Neural cell (in vitro differentiated cells): ENCODE measurements at regions not wholly inside any gene's neighbourhood (a gene's known extent, or its start where the extent isn't known, plus 50 kb on each side); places are given as distances from the start of the nearest gene placed in this dataset.

Source experiments
- H2AFZ ChIP-seq: fragments of 200-600, 300-800 bp; sonication (generic), shearing (Covaris generic); 2 replicates; pipeline ENCODE4 v1.6.0; 2014; ENCODE audit warnings: low read depth, mild to moderate bottlenecking, antibody characterized with exemption, low read length, moderate library complexity
- H3F3A ChIP-seq: fragments of 200-600 bp; shearing (Covaris generic); 2 replicates; pipeline ENCODE4 v1.6.1; 2016; ENCODE audit warnings: mild to moderate bottlenecking, moderate library complexity, mixed read lengths, antibody characterized with exemption, low read length; ENCODE audit not compliant: insufficient read depth, poor library complexity, severe bottlenecking
- H3K27ac ChIP-seq: fragments of 200-600, 300-800 bp; sonication (generic), shearing (Covaris generic); 2 replicates; pipeline ENCODE4 v1.5.1; 2014; ENCODE audit warnings: mild to moderate bottlenecking, low read length, moderate library complexity
- H3K27me3 ChIP-seq: fragments of 300-800, 200-600 bp; sonication (generic), shearing (Covaris generic); 2 replicates; pipeline ENCODE4 v1.6.0; 2014; ENCODE audit warnings: mild to moderate bottlenecking, low read depth, low read length, moderate library complexity; ENCODE audit not compliant: insufficient read depth
- H3K36me3 ChIP-seq: fragments of 300-800, 200-600 bp; sonication (generic), shearing (Covaris generic); 2 replicates; pipeline ENCODE4 v1.5.1; 2014; ENCODE audit warnings: mild to moderate bottlenecking, antibody characterized with exemption, low read length, moderate library complexity; ENCODE audit not compliant: insufficient read depth
- H3K4me2 ChIP-seq: fragments of 300-800, 200-600 bp; sonication (generic), shearing (Covaris generic); 2 replicates; pipeline ENCODE4 v1.6.0; 2014; ENCODE audit warnings: mild to moderate bottlenecking, low read length
- H3K4me3 ChIP-seq: fragments of 300-800, 200-600 bp; sonication (generic), shearing (Covaris generic); 2 replicates; pipeline ENCODE4 v1.5.1; 2014; ENCODE audit warnings: mild to moderate bottlenecking, low read length, moderate library complexity
- H3K79me2 ChIP-seq: fragments of 200-600 bp; shearing (Covaris generic); replicated peaks from 2 replicates; pipeline ENCODE4 v1.6.0; 2014; ENCODE audit warnings: mild to moderate bottlenecking, low read length, moderate library complexity; ENCODE audit not compliant: insufficient read depth
- H3K9ac ChIP-seq: fragments of 300-800, 200-600 bp; sonication (generic), shearing (Covaris generic); 2 replicates; pipeline ENCODE4 v1.6.1; 2016; ENCODE audit warnings: mild to moderate bottlenecking, low read length, mixed read lengths
- H3K9me2 ChIP-seq: fragments of 200-600 bp; shearing (Covaris generic); 2 replicates; pipeline ENCODE4 v1.6.1; 2016; ENCODE audit warnings: mild to moderate bottlenecking, low read length, mixed read lengths; ENCODE audit not compliant: insufficient read depth
- H3K9me3 ChIP-seq: fragments of 200-600, 300-800 bp; sonication (generic), shearing (Covaris generic); 2 replicates; pipeline ENCODE4 v1.6.1; 2016; ENCODE audit warnings: mild to moderate bottlenecking, mixed run types, low read length, moderate library complexity, mixed read lengths
- H4K20me1 ChIP-seq: fragments of 200-600 bp; shearing (Covaris generic); 2 replicates; pipeline ENCODE4 v1.6.1; 2016; ENCODE audit warnings: mild to moderate bottlenecking, mixed run types; ENCODE audit not compliant: insufficient read depth
- EP300 ChIP-seq: fragments of 450-650 bp; conservative IDR thresholded peaks from 2 replicates; pipeline ENCODE4 v1.6.1; 2014; ENCODE audit warnings: antibody characterized with exemption, mild to moderate bottlenecking, moderate library complexity; ENCODE audit not compliant: poor library complexity, severe bottlenecking
- EZH2 ChIP-seq: fragments of 200-600, 300-800 bp; shearing (Covaris generic), sonication (generic); IDR thresholded peaks from 2 replicates; pipeline ENCODE4 v1.6.1; 2014; ENCODE audit warnings: antibody characterized with exemption, low read length, borderline replicate concordance, mild to moderate bottlenecking; ENCODE audit not compliant: insufficient read depth, poor library complexity, severe bottlenecking
- MXI1 ChIP-seq: fragments of 450-650 bp; conservative IDR thresholded peaks from 2 replicates; pipeline ENCODE4 v1.6.1; 2014; ENCODE audit warnings: antibody characterized with exemption, mild to moderate bottlenecking; ENCODE audit not compliant: poor library complexity, severe bottlenecking
- POLR2AphosphoS5 ChIP-seq: IDR thresholded peaks from 2 replicates; pipeline ENCODE4 v1.6.1; 2012
- RAD21 ChIP-seq: fragments of 450-650 bp; conservative IDR thresholded peaks from 2 replicates; pipeline ENCODE4 v1.6.1; 2014; ENCODE audit warnings: antibody characterized with exemption, mild to moderate bottlenecking, moderate library complexity
- SMC3 ChIP-seq: fragments of 450-650 bp; conservative IDR thresholded peaks from 2 replicates; pipeline ENCODE4 v1.6.1; 2014; ENCODE audit warnings: antibody characterized with exemption, mild to moderate bottlenecking, moderate library complexity; ENCODE audit not compliant: poor library complexity
- TAF1 ChIP-seq: IDR thresholded peaks from 2 replicates; pipeline ENCODE4 v1.6.1; 2012; ENCODE audit warnings: low read depth
- TF ChIP-seq, protein P1 (sequence below): fragments of 450-650 bp; IDR thresholded peaks from 2 replicates; pipeline ENCODE4 v1.5.1; 2014; ENCODE audit warnings: antibody characterized with exemption, mild to moderate bottlenecking, moderate library complexity; ENCODE audit not compliant: poor library complexity, severe bottlenecking
- TF ChIP-seq, protein P2 (sequence below): IDR thresholded peaks from 2 replicates; pipeline ENCODE4 v1.6.1; 2012; ENCODE audit warnings: borderline replicate concordance

DNA sequence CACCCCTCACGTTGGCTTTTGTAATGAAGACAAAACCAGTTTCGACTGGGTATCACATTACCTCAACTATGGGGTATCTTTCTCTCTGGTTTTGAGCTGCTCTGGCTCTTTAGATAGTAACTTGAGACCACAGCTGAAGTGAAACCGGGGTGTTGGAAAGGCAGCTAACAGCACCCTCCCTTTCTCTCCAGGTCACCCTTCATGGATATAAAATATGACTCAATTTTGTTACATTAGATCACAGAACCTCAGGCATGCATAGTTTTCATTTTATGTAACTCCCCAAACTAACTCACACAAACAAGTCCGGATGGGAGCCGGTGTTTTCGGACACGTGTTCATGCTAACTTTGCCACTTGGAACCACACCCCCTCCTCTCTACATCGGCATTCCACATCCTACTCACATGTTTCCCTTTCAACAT, 90.7 kb downstream of the NR2F2 start:
- H3K4me3 ChIP-seq: no peak overlapping the region
- H3K36me3 ChIP-seq: no peaks in the 10 kb centered on the region
- H4K20me1 ChIP-seq: no peaks in the 10 kb centered on the region
- H3K4me2 ChIP-seq: no peak overlapping the region
- TF ChIP-seq EZH2 (no peak), SMC3 (no peak), TAF1 (no peak), RAD21 (no peak), EP300 (no peak), MXI1 (no peak), POLR2AphosphoS5 (no peak)
- TF ChIP-seq, protein P1, sequence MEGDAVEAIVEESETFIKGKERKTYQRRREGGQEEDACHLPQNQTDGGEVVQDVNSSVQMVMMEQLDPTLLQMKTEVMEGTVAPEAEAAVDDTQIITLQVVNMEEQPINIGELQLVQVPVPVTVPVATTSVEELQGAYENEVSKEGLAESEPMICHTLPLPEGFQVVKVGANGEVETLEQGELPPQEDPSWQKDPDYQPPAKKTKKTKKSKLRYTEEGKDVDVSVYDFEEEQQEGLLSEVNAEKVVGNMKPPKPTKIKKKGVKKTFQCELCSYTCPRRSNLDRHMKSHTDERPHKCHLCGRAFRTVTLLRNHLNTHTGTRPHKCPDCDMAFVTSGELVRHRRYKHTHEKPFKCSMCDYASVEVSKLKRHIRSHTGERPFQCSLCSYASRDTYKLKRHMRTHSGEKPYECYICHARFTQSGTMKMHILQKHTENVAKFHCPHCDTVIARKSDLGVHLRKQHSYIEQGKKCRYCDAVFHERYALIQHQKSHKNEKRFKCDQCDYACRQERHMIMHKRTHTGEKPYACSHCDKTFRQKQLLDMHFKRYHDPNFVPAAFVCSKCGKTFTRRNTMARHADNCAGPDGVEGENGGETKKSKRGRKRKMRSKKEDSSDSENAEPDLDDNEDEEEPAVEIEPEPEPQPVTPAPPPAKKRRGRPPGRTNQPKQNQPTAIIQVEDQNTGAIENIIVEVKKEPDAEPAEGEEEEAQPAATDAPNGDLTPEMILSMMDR: no peak
- TF ChIP-seq, protein P2, sequence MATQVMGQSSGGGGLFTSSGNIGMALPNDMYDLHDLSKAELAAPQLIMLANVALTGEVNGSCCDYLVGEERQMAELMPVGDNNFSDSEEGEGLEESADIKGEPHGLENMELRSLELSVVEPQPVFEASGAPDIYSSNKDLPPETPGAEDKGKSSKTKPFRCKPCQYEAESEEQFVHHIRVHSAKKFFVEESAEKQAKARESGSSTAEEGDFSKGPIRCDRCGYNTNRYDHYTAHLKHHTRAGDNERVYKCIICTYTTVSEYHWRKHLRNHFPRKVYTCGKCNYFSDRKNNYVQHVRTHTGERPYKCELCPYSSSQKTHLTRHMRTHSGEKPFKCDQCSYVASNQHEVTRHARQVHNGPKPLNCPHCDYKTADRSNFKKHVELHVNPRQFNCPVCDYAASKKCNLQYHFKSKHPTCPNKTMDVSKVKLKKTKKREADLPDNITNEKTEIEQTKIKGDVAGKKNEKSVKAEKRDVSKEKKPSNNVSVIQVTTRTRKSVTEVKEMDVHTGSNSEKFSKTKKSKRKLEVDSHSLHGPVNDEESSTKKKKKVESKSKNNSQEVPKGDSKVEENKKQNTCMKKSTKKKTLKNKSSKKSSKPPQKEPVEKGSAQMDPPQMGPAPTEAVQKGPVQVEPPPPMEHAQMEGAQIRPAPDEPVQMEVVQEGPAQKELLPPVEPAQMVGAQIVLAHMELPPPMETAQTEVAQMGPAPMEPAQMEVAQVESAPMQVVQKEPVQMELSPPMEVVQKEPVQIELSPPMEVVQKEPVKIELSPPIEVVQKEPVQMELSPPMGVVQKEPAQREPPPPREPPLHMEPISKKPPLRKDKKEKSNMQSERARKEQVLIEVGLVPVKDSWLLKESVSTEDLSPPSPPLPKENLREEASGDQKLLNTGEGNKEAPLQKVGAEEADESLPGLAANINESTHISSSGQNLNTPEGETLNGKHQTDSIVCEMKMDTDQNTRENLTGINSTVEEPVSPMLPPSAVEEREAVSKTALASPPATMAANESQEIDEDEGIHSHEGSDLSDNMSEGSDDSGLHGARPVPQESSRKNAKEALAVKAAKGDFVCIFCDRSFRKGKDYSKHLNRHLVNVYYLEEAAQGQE: no peak
- no peak overlapping the region for H3K9ac ChIP-seq
- peaks cover 94% of the 10 kb centered on the region for H3K27me3 ChIP-seq
- H3K27ac ChIP-seq: no peak overlapping the region
- no peaks in the 10 kb centered on the region for H3F3A ChIP-seq
- H3K9me3 ChIP-seq: peaks cover 5% of the 10 kb centered on the region
- no peak overlapping the region for H2AFZ ChIP-seq
- H3K79me2 ChIP-seq: no peaks in the 10 kb centered on the region
- no peaks in the 10 kb centered on the region for H3K9me2 ChIP-seq

DNA sequence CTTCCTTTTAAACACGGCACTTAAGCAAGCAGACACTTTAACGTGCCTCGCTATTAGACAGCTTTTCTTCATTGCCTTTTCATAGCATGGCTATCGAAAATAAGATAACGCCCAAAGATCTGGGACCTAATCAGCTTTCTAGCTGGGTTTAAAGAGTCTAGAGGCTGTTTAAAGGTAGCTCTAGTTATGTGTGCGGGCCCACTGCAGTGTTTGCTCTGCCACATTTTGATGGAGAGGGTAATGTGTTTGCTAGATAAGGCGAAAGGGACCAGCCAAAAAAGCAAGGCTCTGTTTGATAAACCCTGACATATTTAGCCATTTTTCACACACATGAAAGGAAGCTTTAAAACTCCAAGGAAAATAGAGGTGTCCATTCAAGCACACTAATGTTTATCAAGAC, 91.6 kb downstream of the NR2F2 start:
- H3K4me2 ChIP-seq: no peak overlapping the region
- no peaks in the 10 kb centered on the region for H3K36me3 ChIP-seq
- no peaks in the 10 kb centered on the region for H3K9me2 ChIP-seq
- no peak overlapping the region for H3K9ac ChIP-seq
- H3K27me3 ChIP-seq: peaks cover 94% of the 10 kb centered on the region
- H3K4me3 ChIP-seq: no peak overlapping the region
- TF ChIP-seq EZH2 (no peak), EP300 (no peak), MXI1 (no peak)
- TF ChIP-seq, protein P2: no peak
- no peaks in the 10 kb centered on the region for H3F3A ChIP-seq
- no peak overlapping the region for H2AFZ ChIP-seq
- H3K79me2 ChIP-seq: no peaks in the 10 kb centered on the region
- no peaks in the 10 kb centered on the region for H4K20me1 ChIP-seq
- H3K27ac ChIP-seq: no peak overlapping the region
- H3K9me3 ChIP-seq: peaks cover 5% of the 10 kb centered on the region
